SK-N-MC (cell line): ENCODE measurements at regions not wholly inside any gene's neighbourhood (a gene's known extent, or its start where the extent isn't known, plus 50 kb on each side); places are given as distances from the start of the nearest gene placed in this dataset.

Source experiments
- EZH2 ChIP-seq: fragments of 200-600 bp; sonication (generic); IDR thresholded peaks from one replicate; pipeline ENCODE4 v1.6.1; 2017; ENCODE audit warnings: antibody characterized with exemption
- POLR2AphosphoS5 ChIP-seq: IDR thresholded peaks from 2 replicates; pipeline ENCODE4 v1.6.1; 2012; ENCODE audit warnings: mild to moderate bottlenecking, low read depth, low read length, borderline replicate concordance

DNA sequence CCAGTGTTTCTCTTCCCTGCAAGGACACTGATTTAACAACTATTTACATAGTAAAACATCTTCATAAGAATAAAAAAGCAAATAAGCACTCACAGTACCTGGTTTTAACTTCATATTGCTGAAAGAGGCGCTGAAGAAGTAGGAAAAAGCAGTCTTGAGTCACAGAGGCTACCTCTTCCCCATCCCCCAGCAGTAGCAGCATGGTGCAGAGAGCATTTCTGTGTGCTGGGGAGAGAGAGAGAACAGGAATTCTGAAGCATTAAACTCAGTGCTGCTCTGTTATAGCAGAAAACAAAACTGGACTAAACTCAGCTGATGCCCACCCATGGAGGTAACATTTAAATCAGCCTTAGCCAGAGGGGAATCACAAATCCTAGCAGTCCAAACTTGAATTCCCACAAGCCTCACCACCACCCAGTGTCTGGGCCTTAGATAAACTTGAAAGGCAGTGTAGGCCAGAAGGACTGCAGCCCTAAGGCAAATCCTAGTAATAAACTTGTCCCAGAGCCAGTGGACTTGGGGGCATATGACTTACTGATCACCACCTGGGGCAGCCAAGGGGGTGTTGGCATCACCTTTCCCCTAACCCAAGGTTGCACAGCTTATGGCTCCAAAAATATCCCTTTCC is 321.8 kb upstream of the CWC22 start:
- TF ChIP-seq EZH2 = no peak
- no peak for TF ChIP-seq POLR2AphosphoS5
